Fibroblast of peridontal ligament (primary cell): ENCODE measurements at regions not wholly inside any gene's neighbourhood (a gene's known extent, or its start where the extent isn't known, plus 50 kb on each side); places are given as distances from the start of the nearest gene placed in this dataset.
"Not testable (repeated sequence)": the region's sequence is repeated elsewhere in the genome, so short reads cannot be mapped to it uniquely, and the experiment has no call there.

ENCODE experiments used
- DNase-seq: peaks from one replicate; pipeline ENCODE4 v3.0.0-alpha.2; 2010; ENCODE audit errors: extremely low read depth

DNA sequence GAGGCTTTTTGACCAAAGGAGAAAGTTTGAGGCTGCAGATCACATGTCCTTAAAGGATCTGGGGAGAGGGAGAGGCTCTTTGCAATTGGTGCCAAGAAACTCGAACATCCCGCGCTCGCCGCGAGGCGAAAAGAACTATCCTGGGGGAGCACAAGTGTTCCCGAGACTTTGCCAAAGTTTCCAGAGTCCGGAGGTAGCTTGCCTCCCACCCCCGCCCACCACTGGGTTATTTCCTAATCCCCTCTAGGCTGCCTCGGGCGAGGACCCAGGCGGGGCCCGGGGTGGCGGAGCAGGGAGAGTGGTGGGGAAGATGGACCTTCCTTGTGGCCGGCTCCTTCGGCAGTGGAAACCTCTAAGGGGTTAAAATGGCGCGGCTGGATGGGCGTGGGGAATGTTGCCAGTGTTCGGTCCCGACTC is 114.5 kb downstream of the KCNRG start:
- DNase-seq: peak; percentile 45

DNA sequence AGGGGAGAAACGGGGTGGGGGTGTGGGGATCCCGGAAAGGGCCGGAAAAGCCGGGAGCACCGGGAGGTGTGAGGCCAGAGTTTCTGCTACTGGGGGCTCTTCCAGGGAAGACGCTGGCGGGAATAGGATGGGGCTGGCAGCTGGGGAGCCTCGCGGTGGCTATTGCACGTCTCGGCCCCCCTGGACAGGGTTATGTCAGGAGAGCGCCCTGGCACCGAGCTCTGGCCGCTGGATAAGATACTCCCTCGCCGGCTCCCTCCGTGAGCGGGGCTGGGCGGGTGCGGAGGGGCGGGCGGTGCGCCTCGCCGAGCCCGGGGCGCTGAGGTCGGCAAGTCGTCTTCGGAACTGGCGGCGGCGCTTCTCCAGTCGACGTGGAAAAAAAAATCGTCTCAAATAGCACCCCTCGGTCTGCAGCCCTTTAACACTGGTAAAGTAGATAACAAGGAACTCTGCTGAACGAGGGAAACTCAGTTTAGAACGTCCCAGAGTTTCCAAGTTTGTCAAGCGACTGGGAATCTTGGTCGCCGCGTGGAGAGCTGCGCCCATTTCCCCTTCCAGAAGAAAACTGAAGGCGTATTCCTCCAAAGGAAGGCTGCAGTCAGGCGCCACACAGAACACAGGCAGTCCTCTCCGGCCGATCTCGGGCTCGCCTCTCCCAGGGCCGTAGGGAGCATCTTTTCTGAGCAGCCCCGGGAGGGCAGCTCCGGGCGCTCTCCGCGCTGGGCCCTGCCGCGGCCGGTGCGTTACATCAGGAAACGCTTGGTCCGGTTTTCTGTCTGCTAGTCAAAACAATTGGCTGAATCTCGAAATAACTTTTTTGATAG is 115.1 kb downstream of the KCNRG start:
- peak; percentile 60 for DNase-seq

DNA sequence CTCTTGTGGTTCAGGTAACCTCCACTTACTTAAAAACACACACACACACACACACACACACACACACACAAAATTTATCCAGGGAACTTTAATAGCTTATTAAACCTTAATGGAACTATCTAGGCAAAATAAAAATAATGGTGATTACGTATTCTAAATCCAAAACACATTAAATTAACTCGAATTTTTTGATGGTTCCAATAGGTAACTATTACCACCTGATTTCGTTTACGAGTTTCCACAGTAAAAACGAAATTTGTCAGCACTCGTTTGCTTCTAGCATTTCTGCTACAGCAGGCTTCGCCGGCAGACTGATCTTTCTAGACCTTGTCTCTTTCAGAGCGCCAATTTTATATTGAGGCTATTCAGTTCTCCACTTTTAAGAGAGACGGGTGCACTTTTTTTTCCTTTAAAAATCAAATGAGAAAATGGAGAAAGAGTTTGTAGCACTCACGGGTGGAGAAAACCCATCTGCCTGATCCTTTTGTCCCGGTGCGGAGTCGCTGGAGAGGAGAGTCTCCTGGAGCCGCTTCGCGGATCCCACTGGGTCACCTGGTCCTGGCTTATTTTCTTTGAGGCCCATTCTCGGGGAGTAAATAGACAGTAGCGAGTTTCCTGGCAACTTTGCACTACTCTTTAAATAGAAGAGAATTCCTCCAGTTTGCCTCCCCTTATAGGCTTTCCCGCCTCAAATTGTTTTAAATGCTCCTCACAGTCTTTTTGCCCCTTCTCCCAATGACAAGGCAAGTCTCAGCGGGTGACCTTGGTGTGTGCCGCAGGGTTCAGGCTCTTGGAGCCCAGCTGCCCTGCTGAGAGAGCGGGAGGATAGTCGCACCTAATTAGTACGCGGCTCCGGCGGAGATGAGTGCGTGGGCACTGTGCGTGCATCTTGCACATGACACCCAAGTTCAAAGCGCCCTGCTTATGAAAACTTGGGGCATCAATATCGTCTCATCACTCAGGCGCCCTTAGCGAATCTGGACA is 117.0 kb downstream of the KCNRG start:
- DNase-seq: no peak

DNA sequence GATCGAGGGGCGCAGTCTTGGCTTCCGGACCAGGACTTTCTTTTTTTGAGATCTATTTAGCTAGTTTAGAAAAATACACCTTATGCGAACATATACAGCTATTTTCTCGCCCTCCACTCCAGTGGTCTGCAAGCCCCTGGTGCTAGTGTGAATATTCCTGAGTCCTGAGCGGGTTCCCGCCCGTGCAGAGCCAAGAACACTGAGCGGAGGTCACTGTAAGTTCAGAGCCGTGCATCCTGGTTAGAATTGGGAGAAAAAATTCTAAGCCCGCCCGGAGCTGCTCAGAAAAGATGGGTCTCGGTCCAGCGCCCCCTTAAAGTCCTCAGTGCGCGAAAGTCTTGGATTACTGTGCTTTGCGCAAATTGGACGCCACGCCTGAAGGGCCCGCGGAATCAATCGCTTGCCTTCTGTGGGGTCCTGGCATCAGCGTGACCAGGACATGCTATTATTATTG is 117.7 kb downstream of the KCNRG start:
- no peak for DNase-seq

DNA sequence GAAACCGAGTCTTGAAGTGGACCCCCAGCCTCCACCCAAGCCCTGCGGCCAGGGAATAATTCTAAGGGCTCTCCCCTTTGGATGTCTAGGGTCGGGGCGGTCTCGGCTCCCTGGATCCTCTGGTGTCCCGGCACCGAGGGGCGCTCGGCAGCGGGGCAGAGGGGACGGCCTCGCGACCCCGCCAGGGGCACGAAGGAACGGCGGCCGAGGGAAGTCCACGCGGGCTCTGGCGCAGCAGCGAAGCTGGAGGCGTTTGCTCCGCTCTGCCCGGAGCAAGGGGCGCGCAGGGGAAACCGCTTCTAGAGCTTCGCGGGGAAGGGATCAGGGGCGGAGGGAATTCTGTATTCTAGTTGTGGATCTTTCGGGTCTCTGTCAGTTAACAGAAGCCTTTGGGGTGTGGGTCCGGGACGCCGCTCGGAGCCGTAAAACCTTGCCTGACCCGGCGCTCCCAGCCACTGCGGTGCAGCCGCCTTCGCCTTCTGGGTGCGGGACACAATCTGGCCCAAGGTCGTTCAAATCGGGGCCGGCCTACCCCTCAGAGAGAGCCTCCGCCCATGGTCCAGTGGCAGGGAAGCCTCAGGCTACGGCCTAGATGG is 118.2 kb downstream of the KCNRG start:
- DNase-seq: no peak

DNA sequence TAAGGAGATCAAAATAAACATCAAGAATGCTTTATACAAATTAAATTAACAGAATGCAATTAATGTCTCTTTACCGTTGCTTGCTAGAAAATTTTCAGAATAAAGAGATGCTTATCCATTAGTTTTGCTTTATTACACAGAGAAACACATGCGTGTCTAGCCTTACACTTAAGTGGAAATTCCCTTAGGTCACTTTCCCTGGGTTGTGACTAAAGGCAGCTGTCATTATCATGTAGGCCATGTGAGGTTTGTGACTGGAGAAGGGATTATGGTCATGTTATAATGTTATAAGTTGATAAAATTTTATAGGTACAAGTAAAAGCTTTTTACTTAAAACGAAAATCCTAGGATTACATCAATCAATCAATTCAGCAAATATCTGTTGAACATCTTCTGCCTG is 121.0 kb downstream of the KCNRG start:
- DNase-seq: no peak

DNA sequence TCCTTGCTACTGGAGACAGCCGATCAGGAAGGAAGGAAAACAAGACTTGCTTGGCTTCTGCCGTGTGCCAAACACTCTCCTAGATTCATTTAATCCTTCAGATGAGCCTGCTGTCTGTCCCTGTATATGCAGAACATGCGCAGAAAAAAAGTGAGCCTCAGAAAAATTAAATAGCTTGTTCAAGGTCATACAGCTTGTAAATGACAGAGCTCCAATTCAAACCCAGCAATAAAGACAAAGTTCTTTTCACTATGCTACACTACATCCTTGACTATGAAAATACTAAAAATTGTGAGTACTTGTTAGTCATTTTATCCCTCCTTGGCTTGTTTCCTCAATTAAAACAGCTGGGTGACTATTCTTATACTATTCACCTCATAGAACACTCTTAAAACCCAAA is 121.4 kb downstream of the KCNRG start:
- DNase-seq: no peak

DNA sequence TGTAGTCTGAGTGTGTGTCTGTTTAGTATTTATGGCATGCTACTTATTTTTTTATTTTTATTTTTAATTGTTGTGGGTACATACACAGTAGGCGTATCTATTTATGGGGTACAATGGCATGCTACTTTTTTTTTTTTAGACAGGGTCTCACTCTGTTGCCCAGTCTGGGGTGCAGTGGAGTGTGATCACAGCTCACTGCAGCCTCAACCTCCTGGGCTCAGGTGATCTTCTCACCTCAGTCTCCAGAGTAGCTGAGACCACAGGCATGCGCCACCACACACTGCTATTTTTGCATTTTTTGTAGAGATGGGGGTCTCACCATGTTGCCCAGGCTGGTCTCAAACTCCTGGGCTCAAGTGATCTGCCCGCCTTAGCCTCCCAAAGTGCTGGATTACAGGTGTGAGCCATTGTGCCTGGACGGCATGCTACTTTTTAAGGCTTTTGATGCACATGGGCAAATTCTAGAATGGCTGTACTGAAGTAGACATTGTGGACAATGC is 124.2 kb downstream of the KCNRG start:
- not testable (repeated sequence) for DNase-seq

DNA sequence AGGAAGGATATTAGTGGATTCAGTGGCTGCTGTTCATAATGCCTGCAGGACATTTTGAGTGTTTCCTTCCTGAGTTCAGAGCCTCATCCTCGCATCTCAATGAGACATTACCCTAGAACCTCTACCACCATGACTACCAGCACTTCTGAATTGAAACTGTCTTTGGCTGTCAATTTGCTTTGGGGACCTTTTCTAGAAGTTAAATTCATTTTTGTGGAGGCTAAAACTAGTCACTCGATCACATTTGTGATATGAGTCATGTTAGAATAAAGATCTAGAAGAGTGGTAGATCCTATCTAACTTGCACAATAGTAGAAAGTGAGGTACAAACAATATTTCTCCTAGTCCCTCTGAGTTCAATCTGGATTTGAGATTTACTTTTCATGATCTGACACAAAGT is 124.9 kb downstream of the KCNRG start:
- no peak for DNase-seq

DNA sequence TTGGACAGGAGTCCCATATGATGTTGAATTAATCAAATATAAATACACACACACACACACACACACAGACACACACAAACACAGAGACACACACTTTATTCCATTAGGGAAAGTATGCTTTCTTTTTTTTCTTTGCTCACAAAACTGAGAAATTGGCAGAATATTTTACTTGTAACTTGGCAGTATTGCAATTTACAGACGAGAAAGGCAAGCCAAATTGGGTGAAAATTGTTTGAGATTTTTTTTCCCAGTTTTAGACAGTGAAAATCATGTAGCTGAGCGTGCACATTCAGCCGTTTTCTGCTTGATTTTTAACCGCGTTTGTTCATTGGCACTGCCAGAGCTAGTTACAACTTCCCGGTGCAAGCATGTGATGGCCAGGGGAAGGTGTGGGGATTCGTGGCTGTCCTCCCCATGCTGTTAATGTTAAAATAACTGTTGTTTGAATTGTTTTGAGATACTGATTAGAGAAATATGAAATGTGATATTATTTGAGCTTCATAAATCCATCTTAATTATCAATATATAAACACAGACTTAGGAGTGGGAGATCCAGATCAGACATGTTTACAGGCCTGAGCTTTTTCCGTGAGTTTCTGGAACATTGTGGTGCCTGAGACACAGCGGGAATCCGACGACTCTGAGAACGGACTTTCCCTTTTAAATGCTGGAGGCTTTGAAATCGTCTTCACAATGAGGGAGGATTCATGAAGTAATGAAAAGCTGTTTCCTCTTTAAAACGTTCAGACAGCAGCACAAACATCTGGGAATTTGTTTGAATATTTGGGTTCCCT is 125.5 kb downstream of the KCNRG start:
- no peak for DNase-seq

DNA sequence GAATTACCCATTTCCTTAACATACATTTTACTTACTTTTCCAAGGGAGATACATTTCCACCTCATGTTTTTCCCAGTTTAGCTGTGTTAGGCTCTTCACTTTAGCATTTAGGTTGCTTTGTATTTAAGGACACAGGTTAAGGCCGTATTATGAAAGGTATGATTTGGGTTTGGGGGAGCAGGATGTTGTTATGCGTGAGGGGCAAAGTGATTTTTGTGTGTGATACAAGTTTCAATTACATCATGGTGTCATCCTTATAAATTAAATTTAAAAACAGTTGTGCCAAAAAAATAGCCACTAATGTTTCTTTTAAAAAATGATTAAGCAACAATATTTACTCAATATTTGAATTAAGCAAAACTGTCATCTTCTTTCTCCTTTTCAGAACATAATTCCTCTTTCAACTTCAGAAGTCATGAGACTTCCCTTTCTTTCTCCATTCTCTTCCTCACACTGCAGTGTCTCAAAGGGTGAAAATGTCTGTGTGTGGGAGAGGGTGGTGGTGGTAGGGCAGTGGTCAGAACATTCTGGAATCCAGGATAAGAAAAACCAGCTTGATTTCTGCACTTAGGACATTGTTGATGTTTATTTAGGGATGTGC is 126.2 kb downstream of the KCNRG start:
- DNase-seq: no peak

DNA sequence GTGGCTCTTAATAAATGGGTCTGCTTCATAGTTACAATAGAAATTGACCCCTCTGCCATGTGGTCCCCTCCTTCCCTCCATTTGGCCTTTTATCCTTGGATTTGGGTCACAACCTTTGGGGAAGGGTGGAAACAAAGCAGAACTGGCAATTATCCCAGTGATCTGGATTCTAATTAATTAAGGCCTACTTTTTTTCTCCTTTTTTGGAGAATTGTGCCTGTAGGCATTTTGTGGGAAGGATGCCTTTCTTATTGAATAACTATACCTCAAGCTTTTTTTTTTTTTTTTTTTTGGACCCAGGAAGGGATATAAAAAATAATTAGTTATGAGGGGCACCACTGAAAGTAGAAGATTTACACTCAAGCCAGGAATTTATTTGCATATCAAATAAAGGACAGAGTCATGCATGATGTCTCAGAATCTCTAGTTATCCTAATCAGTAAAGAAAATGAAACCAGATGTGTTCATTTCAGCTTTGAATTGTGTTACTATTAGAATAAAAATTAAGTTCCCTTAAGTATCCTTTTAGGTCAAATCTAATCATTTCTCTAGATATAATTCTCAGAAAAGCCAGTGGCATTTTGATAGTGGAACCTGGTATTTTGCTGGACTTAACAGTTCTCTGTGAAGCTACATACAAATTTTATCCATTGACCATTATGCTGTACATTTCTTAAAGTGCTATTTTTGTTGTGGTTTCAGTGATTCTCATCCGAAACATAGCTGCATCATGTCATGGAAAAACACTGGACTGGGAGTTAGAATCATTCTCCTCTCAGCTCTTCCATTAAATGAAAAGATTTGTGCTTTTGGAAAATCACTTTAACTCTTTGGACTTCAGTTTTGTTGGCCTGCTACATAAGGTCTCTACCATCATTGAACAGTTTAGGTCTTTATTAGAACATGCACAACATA is 129.3 kb downstream of the KCNRG start:
- DNase-seq: peak; percentile 63

DNA sequence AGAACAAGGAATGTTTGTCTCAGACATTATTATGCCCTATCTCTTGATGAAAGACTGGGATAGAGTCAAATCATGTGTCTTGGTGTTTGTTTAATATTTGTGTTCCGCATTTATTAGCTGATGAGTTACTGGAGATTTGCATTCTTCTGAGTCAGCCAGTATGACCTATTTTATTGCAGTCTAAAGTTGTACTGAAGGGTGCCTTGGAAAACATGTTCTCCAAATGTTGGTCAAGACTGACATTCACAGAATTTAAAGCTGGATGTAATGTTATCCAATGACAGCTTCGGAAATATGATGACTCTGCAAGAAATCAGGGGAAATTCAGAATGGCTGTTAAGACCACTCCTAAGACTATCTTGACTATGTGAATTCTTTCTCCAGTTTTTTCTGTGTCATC is 134.0 kb downstream of the KCNRG start:
- no peak for DNase-seq

DNA sequence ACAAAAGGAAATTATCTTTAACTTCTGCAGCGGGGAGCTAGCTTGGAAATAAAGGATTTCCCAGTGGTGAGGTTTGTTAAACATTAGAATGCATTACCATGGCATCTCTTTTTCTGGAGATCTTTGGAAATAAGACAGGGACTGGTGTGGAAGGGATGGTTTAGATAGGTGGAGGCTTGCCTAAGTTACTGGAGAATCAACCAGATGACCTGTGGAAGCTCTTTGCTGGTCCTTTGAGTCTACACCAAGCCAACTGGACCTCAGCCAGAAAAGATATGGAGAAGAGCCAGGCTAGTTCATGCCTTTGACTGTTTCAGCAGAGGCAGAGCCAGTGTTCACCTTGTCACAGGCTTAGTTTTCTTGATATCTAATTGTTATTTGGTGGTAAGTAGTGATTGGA is 134.7 kb downstream of the KCNRG start:
- no peak for DNase-seq

DNA sequence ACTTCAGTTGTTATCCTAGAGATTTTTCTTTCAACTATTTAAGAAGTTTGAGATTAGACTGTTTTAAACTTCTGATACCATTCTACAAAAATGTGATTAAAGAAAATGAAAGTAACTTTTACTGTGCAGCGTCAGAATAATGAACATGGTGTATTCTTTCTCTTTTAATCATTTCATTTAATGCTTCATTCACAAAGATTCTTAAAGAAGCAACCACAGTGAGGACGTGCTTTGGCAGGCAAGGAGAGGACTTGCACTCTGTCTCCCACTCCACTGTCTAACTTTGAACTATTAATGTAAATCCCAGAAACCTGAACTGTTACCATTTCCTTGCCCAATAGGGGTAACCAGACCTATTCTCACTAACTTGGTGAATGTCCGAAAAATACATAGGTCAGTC is 137.0 kb downstream of the KCNRG start:
- DNase-seq: peak; percentile 49

DNA sequence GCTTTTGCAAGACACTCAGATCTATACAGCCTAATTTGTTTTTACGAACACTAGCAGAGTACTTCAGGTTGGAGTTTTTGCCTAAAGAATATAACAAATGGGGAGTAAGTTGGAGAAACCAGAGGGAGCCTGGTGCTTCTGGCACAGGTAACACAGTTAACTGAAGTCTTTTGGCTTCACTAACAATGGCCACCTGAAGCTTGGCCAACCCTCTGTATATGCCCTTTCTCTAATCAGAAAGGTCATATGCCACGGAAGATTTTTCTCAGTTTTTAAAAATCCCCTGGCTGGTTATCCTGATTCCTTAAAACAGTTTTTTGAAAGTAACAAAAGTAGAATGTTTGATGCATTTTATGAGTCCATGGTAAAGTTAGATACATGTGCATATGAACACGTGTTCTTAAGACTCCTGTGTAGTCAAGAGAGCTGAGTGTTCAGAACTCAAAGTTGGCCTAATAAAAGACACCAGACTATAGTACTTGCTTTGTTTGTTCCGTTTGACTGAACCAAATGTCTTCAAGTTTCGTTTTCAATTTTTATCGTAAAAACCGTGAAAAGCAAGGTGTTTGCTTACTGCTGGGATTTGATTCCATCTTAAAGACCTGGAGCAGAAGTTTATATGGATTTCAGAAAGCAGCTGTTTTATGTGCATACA is 137.5 kb downstream of the KCNRG start:
- no peak for DNase-seq

DNA sequence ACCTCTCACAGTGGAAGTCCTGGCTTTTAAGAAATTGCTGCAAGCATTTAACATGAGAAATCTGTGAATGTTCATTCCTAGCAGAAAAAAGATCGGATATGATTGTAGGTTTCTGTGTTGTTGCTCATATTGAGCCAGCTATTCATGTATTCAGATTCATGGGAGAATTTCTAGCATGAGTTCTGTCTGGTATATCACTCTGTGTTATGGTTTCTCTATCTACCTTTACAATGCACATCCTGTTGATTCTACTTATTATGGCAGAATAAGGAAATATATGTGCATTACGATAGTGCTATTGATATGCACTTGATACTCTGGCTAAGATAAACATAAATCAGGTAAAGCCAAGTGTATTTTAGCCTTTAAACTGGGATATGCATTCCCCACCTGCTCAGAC is 138.2 kb downstream of the KCNRG start:
- no peak for DNase-seq

DNA sequence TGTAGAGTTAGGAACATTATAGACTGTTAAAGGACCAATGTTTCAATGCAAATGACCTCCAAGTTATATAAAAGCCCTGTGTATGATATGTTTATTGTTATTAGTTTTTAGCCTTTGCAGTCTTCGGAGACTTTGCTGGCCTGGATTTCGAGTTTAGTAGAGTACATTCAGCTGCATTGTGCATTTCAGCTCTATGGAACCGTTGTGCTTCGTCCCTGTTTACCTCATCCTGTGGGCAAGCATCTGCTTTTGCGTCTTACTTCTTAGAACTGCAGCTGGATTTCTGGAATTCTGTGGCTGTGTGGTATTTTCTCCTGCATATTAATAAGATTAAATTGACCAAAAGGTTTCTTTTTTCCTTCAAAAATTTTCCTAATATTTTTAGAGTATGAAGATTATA is 138.6 kb downstream of the KCNRG start:
- DNase-seq: no peak

DNA sequence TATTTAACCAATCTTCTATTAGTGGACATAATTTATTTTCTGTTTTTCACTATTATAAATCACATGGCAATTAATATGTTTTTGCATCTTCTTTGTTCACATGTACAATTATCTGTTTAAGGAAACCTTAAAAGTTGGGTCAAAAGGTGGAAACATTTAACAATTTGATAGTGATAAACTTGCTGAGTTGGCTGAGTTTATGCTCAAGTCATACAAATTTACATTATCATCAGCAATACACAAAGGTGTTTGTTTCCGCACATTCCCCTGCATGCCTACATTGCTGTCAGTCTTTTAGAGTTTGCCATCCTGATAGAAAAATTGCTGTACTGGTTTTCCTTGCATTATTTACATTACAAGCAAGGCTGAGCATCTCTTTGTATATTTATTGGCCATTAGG is 139.5 kb downstream of the KCNRG start:
- DNase-seq: no peak
